HEK293T (cell line): ENCODE measurements at regions not wholly inside any gene's neighbourhood (a gene's known extent, or its start where the extent isn't known, plus 50 kb on each side); places are given as distances from the start of the nearest gene placed in this dataset.

Source experiments
- ARNT ChIP-seq: fragments of 450-650 bp; IDR thresholded peaks from 2 replicates; pipeline ENCODE4 v1.6.1; 2017; ENCODE audit warnings: mild to moderate bottlenecking
- BHLHE40 ChIP-seq: fragments of 450-650 bp; IDR thresholded peaks from 2 replicates; pipeline ENCODE4 v1.6.1; 2016; ENCODE audit warnings: mild to moderate bottlenecking, moderate library complexity, borderline replicate concordance
- CTBP1 ChIP-seq: fragments of 450-650 bp; IDR thresholded peaks from 2 replicates; pipeline ENCODE4 v1.6.1; 2016; ENCODE audit warnings: borderline replicate concordance
- ELF4 ChIP-seq: fragments of 450-650 bp; IDR thresholded peaks from 2 replicates; pipeline ENCODE4 v1.6.1; 2017; ENCODE audit warnings: antibody characterized with exemption
- FOXK2 ChIP-seq: fragments of 450-650 bp; IDR thresholded peaks from 2 replicates; pipeline ENCODE4 v1.6.1; 2016; ENCODE audit warnings: mild to moderate bottlenecking
- FOXM1 ChIP-seq: fragments of 450-650 bp; IDR thresholded peaks from 2 replicates; pipeline ENCODE4 v1.6.1; 2017; ENCODE audit warnings: mild to moderate bottlenecking, borderline replicate concordance
- HDGF ChIP-seq: fragments of 450-650 bp; IDR thresholded peaks from 2 replicates; pipeline ENCODE4 v1.6.1; 2017; ENCODE audit warnings: antibody characterized with exemption, borderline replicate concordance
- SP1 ChIP-seq: fragments of 450-650 bp; IDR thresholded peaks from 2 replicates; pipeline ENCODE4 v1.6.1; 2017
- SUZ12 ChIP-seq: fragments of 450-650 bp; IDR thresholded peaks from 2 replicates; pipeline ENCODE4 v1.6.1; 2016; ENCODE audit warnings: mild to moderate bottlenecking
- TARDBP ChIP-seq: fragments of 450-650 bp; IDR thresholded peaks from 2 replicates; pipeline ENCODE4 v1.6.1; 2016
- TF ChIP-seq, protein P1 (sequence below): fragments of 450-650 bp; IDR thresholded peaks from 2 replicates; pipeline ENCODE4 v1.6.1; 2016

- no peak for TF ChIP-seq CTBP1
- TF ChIP-seq, protein P1, sequence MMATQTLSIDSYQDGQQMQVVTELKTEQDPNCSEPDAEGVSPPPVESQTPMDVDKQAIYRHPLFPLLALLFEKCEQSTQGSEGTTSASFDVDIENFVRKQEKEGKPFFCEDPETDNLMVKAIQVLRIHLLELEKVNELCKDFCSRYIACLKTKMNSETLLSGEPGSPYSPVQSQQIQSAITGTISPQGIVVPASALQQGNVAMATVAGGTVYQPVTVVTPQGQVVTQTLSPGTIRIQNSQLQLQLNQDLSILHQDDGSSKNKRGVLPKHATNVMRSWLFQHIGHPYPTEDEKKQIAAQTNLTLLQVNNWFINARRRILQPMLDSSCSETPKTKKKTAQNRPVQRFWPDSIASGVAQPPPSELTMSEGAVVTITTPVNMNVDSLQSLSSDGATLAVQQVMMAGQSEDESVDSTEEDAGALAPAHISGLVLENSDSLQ: no peak
- TF ChIP-seq ELF4: no peak
- no peak for TF ChIP-seq FOXM1
- TF ChIP-seq BHLHE40: no peak
- no peak for TF ChIP-seq SP1
- TF ChIP-seq SUZ12: no peak
- no peak for TF ChIP-seq TARDBP
- no peak for TF ChIP-seq ARNT
- TF ChIP-seq HDGF: no peak
- no peak for TF ChIP-seq FOXK2
Observed at GRCh38 chr17:14559264-14560119, 258.6 kb downstream of the HS3ST3B1 start.
